ENCODE measurements at regions not wholly inside any gene's neighbourhood (a gene's known extent, or its start where the extent isn't known, plus 50 kb on each side); places are given as distances from the start of the nearest gene placed in this dataset.

- Histone ChIP-seq H2BK15ac (ENCODE audit: low read length) (no peak overlapping the region), H3K9ac (replicated peaks in 1 of 4; ENCODE audit: extremely low read depth in 1 of 4, low read depth in 3 of 4, low read length in 3 of 4) (no peak overlapping the region), H3K36me3 (ENCODE audit: control insufficient read depth in 2 of 4, insufficient read depth in 4 of 4, low read length in 3 of 4) (no peaks in the 10 kb centered on the region), H4K8ac (ENCODE audit: extremely low read depth, insufficient read depth, low read length) (no peak overlapping the region), H3K9me3 (ENCODE audit: insufficient read depth in 2 of 2, low read depth in 1 of 2, low read length in 1 of 2) (no peaks in the 10 kb centered on the region), H2BK20ac (ENCODE audit: low read length) (no peak overlapping the region), H2BK120ac (replicated peaks; ENCODE audit: low read depth, low read length) (no peak overlapping the region), H3K27me3 (replicated peaks in 1 of 4; ENCODE audit: control insufficient read depth in 3 of 4, extremely low read depth in 1 of 4, insufficient read depth in 3 of 4, low read length in 3 of 4) (no peaks in the 10 kb centered on the region), H2AK5ac (ENCODE audit: low read depth, low read length) (no peak overlapping the region), H3K4me1 (replicated peaks in 1 of 4; ENCODE audit: control insufficient read depth in 3 of 4, insufficient read depth in 4 of 4, low read length in 3 of 4) (no peaks in the 10 kb centered on the region), H2BK5ac (ENCODE audit: low read depth, low read length) (no peak overlapping the region), H3K4me3 (ENCODE audit: extremely low read depth in 1 of 4, insufficient read depth in 2 of 4, low read depth in 3 of 4, low read length in 4 of 4) (no peak overlapping the region), H3K4ac (replicated peaks; ENCODE audit: insufficient read length, low read depth, low read length) (no peak overlapping the region), H4K91ac (replicated peaks; ENCODE audit: insufficient read length, low read length) (no peak overlapping the region), H3K27ac (ENCODE audit: low read depth, low read length) (no peak overlapping the region), H4K5ac (ENCODE audit: insufficient read length, low read depth, low read length) (no peak overlapping the region), H3K23me2 (ENCODE audit: low read depth, low read length) (no peaks in the 10 kb centered on the region; the same call in 1 of the 2 replicates), H3K4me2 (ENCODE audit: insufficient read depth in 1 of 2, low read depth in 2 of 2, low read length in 2 of 2) (no peak overlapping the region), H4K20me1 (replicated peaks in 1 of 2; ENCODE audit: control insufficient read depth in 1 of 2, insufficient read depth in 2 of 2, low read length in 2 of 2) (no peaks in the 10 kb centered on the region), H3K18ac (ENCODE audit: extremely low read depth, low read length) (no peak overlapping the region), H3K14ac (ENCODE audit: insufficient read length) (no peak overlapping the region), H3K56ac (replicated peaks; ENCODE audit: insufficient read length, low read depth, low read length) (no peak overlapping the region), H2AFZ (ENCODE audit: low read length) (no peak overlapping the region), H3K79me1 (ENCODE audit: low read depth, low read length) (no peaks in the 10 kb centered on the region), H3K23ac (ENCODE audit: insufficient read length) (no peak overlapping the region), H3K79me2 (ENCODE audit: control insufficient read depth in 1 of 2, insufficient read depth in 2 of 2, low read length in 2 of 2) (no peaks in the 10 kb centered on the region), H2BK12ac (ENCODE audit: low read depth, low read length) (no peak overlapping the region)
- 91% methylated on average over 9 of the region's 9 CpGs; no CpG with 5 or more reads in 1 of the 2 experiments for WGBS, 2 experiments (ENCODE audit: extremely low coverage in 1 of 2, insufficient coverage in 1 of 2, insufficient read length in 1 of 2, insufficient replicate concordance in 2 of 2, low coverage in 1 of 2, low lambda C conversion rate in 2 of 2, missing lambda C conversion rate in 1 of 2)
- CTCF ChIA-PET (ENCODE audit: partially characterized antibody), result interaction anchor here (0.9 to 1.5 kb wide), 2 partner anchors 19 to 470 kb away, joined by 3 to 4 read pairs; no protein-coding TSS in a partner anchor
- FAIRE-seq (no peak), DNase-seq (ENCODE audit: low read depth in 1 of 2, low spot score in 2 of 2) (no peak)
- POLR2A ChIA-PET (ENCODE audit: partially characterized antibody), result no interaction called here
- TF ChIP-seq TAF7 (optimal IDR thresholded peaks at IDR 0.05; ENCODE audit: borderline replicate concordance, low read depth, low read length) (no peak), TAF1 (IDR thresholded peaks at IDR 0.05; ENCODE audit: low read depth, low read length) (no peak), POU5F1 (IDR thresholded peaks at IDR 0.05; ENCODE audit: low read depth, low read length) (no peak), GABPA (IDR thresholded peaks at IDR 0.05; ENCODE audit: borderline replicate concordance, insufficient read depth, low read length) (no peak), CHD2 (IDR thresholded peaks at IDR 0.05; ENCODE audit: low read length) (no peak), RNF2 (IDR thresholded peaks at IDR 0.05; ENCODE audit: borderline replicate concordance, low read depth, low read length, missing control alignments, poor library complexity, severe bottlenecking) (no peak), SP2 (IDR thresholded peaks at IDR 0.05; ENCODE audit: low read length) (no peak), GTF2F1 (IDR thresholded peaks at IDR 0.05; ENCODE audit: borderline replicate concordance, low read depth, low read length) (no peak), KDM1A (IDR thresholded peaks at IDR 0.05; ENCODE audit: borderline replicate concordance, low read length) (no peak)
These were observed 384.4 kb downstream of the EIPR1 start for GRCh38 chr2:2993172-2993692.

Data from H1 (cell line).